ENCODE measurements at regions not wholly inside any gene's neighbourhood (a gene's known extent, or its start where the extent isn't known, plus 50 kb on each side); places are given as distances from the start of the nearest gene placed in this dataset.

DNA sequence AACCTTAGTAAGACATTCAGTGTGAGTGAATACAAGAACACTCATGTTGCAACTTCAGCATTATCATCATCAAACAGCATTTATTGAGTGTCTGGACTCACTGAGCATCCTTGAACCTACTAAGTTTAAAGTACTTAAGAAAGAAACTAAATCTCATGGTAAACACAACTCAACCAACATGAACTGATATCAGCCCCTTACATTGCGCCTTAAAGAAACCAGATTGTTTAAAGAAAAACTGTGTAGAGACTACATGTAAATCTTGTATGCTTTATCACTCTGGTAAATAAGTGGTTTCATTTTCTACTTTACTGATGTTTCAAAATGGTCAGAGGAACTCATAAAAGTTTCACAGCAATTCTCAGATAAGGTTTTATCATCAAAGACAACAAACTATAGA, 157.5 kb upstream of the FERD3L start:
- H3K4me1 ChIP-seq (ENCODE audit: control insufficient read depth, insufficient read depth, low read length) = no peaks in the 10 kb centered on the region
- H3K36me3 ChIP-seq (ENCODE audit: control insufficient read depth, insufficient read depth, low read length) = no peaks in the 10 kb centered on the region
- TF ChIP-seq, protein P1, sequence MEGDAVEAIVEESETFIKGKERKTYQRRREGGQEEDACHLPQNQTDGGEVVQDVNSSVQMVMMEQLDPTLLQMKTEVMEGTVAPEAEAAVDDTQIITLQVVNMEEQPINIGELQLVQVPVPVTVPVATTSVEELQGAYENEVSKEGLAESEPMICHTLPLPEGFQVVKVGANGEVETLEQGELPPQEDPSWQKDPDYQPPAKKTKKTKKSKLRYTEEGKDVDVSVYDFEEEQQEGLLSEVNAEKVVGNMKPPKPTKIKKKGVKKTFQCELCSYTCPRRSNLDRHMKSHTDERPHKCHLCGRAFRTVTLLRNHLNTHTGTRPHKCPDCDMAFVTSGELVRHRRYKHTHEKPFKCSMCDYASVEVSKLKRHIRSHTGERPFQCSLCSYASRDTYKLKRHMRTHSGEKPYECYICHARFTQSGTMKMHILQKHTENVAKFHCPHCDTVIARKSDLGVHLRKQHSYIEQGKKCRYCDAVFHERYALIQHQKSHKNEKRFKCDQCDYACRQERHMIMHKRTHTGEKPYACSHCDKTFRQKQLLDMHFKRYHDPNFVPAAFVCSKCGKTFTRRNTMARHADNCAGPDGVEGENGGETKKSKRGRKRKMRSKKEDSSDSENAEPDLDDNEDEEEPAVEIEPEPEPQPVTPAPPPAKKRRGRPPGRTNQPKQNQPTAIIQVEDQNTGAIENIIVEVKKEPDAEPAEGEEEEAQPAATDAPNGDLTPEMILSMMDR (IDR thresholded peaks at IDR 0.05) = no peak
- H3K9me3 ChIP-seq (ENCODE audit: control insufficient read depth, insufficient read depth, low read length) = no peaks in the 10 kb centered on the region
- DNase-seq (no peak), ATAC-seq (no peak)
- intact Hi-C loops (cut with micrococcal nuclease) = no loop called here
- WGBS (ENCODE audit: insufficient coverage) = no CpG with 5 or more reads among the region's 1 CpG
- no peak overlapping the region for H3K27ac ChIP-seq (ENCODE audit: low read length)
- peaks cover 0 to 6% of the 10 kb centered on the region in 2 donors for H3K27me3 Mint-ChIP-seq (ENCODE audit: low read depth in 2 of 2)
- H3K36me3 Mint-ChIP-seq = no peaks in the 10 kb centered on the region
- H3K4me3 ChIP-seq (ENCODE audit: low read length) = no peak overlapping the region
- no peaks in the 10 kb centered on the region for H3K27me3 ChIP-seq (ENCODE audit: control insufficient read depth, insufficient read depth, low read length)
- no peaks in the 10 kb centered on the region for H3K4me1 Mint-ChIP-seq
- no peaks in the 10 kb centered on the region for H3K9me3 Mint-ChIP-seq
- no peak overlapping the region for H3K4me3 Mint-ChIP-seq
- no peak overlapping the region for H3K27ac Mint-ChIP-seq

DNA sequence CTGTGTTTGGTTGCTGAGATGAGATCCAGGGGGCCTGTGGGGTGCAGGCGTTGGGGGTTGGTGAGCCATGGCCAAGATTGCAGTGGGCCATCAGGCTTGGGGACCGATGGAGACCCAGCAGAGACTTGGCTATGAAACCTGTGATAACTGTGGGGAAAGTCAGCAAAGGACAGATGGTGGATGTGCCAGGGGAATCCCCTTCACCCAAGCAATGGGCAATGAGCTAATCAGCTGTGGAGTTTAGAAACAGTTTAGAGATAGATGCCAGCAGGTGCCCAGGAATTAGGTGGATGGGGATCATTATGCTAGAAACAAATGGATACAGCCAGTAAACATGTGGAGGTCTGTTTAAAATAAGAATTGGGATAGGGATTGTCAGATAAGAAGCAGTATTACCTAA, 151.4 kb upstream of the FERD3L start:
- Histone ChIP-seq H3K36me3 (ENCODE audit: control insufficient read depth, insufficient read depth, low read length) (no peaks in the 10 kb centered on the region), H3K27me3 (ENCODE audit: control insufficient read depth, insufficient read depth, low read length) (no peaks in the 10 kb centered on the region), H3K4me3 (ENCODE audit: low read length) (no peak overlapping the region), H3K27ac (ENCODE audit: low read length) (no peak overlapping the region), H3K4me1 (ENCODE audit: control insufficient read depth, insufficient read depth, low read length) (no peaks in the 10 kb centered on the region), H3K9me3 (ENCODE audit: control insufficient read depth, insufficient read depth, low read length) (no peaks in the 10 kb centered on the region)
- TF ChIP-seq, protein P1 (IDR thresholded peaks at IDR 0.05) = no peak
- no peaks in the 10 kb centered on the region for H3K9me3 Mint-ChIP-seq
- no peak for ATAC-seq
- no peak overlapping the region for H3K4me3 Mint-ChIP-seq
- no peak for DNase-seq
- H3K27ac Mint-ChIP-seq = no peak overlapping the region
- 77% methylated on average over 2 of the region's 2 CpGs for WGBS (ENCODE audit: insufficient coverage)
- intact Hi-C loops (cut with micrococcal nuclease) = no loop called here
- no peaks in the 10 kb centered on the region for H3K36me3 Mint-ChIP-seq
- H3K4me1 Mint-ChIP-seq = no peaks in the 10 kb centered on the region
- H3K27me3 Mint-ChIP-seq (ENCODE audit: low read depth in 2 of 2) = peaks cover 6 to 9% of the 10 kb centered on the region in 2 donors

DNA sequence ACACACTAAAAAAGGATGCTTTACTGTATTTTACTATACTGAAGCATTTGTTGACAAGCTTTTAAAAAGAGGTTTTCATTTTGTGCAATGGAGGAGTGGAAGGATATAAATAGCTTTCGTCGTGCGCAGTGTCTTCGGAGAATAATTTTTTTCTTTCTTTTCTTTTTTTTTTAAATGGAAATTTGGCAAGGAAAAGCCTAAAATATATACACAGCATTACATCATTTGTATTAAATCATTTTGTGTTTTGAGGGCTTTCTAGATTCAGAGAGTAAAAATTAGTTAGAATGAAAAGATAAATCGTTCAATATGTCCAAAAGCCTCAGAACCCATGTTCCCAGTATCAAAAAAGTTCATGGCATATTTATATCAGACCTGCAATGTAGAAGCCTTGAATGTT, 150.2 kb upstream of the FERD3L start:
- TF ChIP-seq, protein P1 (IDR thresholded peaks at IDR 0.05) = no peak
- no peak overlapping the region for H3K27ac Mint-ChIP-seq
- H3K4me1 ChIP-seq (ENCODE audit: control insufficient read depth, insufficient read depth, low read length) = no peaks in the 10 kb centered on the region
- no peaks in the 10 kb centered on the region for H3K36me3 ChIP-seq (ENCODE audit: control insufficient read depth, insufficient read depth, low read length)
- H3K4me3 ChIP-seq (ENCODE audit: low read length) = no peak overlapping the region
- no peaks in the 10 kb centered on the region for H3K36me3 Mint-ChIP-seq
- no peaks in the 10 kb centered on the region for H3K9me3 Mint-ChIP-seq
- no peaks in the 10 kb centered on the region for H3K9me3 ChIP-seq (ENCODE audit: control insufficient read depth, insufficient read depth, low read length)
- intact Hi-C loops (cut with micrococcal nuclease) = no loop called here
- no CpG with 5 or more reads among the region's 5 CpGs for WGBS (ENCODE audit: insufficient coverage)
- H3K27me3 Mint-ChIP-seq (ENCODE audit: low read depth in 2 of 2) = peaks cover 6 to 9% of the 10 kb centered on the region in 2 donors
- H3K27me3 ChIP-seq (ENCODE audit: control insufficient read depth, insufficient read depth, low read length) = no peaks in the 10 kb centered on the region
- DNase-seq = no peak
- no peak overlapping the region for H3K27ac ChIP-seq (ENCODE audit: low read length)
- H3K4me1 Mint-ChIP-seq = no peaks in the 10 kb centered on the region
- no peak overlapping the region for H3K4me3 Mint-ChIP-seq
- no peak for ATAC-seq

DNA sequence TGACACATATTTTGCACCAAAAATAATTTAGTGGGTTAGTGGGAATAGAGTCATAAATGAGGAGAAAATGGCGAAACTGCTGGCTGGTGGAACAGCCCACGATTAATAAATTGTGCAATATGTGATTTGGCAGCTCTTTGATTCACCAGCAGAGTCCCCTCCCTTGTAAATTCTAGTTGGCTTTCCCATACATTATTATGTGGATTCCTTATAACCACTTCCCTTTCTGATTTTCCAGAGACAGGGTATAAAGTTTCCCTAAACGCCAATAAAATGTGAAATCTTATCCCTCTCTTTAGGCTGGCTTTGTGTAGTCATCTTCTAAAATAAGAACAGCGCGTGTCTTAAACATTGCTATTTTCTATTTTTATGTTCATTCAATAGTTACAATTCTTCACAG, 149.4 kb upstream of the FERD3L start:
- Histone ChIP-seq H3K36me3 (ENCODE audit: control insufficient read depth, insufficient read depth, low read length) (no peaks in the 10 kb centered on the region), H3K4me1 (ENCODE audit: control insufficient read depth, insufficient read depth, low read length) (no peaks in the 10 kb centered on the region), H3K27ac (ENCODE audit: low read length) (no peak overlapping the region), H3K27me3 (ENCODE audit: control insufficient read depth, insufficient read depth, low read length) (no peaks in the 10 kb centered on the region), H3K4me3 (ENCODE audit: low read length) (no peak overlapping the region), H3K9me3 (ENCODE audit: control insufficient read depth, insufficient read depth, low read length) (no peaks in the 10 kb centered on the region)
- DNase-seq = no peak
- Mint-ChIP-seq H3K27me3 (ENCODE audit: low read depth in 2 of 2) (peaks cover 6 to 9% of the 10 kb centered on the region in 2 donors), H3K27ac (no peak overlapping the region), H3K9me3 (no peaks in the 10 kb centered on the region), H3K4me3 (no peak overlapping the region), H3K4me1 (no peaks in the 10 kb centered on the region), H3K36me3 (no peaks in the 10 kb centered on the region)
- intact Hi-C loops (cut with micrococcal nuclease) = no loop called here
- TF ChIP-seq, protein P1 (IDR thresholded peaks at IDR 0.05) = no peak
- ATAC-seq = no peak
- WGBS (ENCODE audit: insufficient coverage) = 96% methylated on average over 4 of the region's 5 CpGs

All from natural killer cell (primary cell).